GM12892 (cell line): ENCODE measurements at regions not wholly inside any gene's neighbourhood (a gene's known extent, or its start where the extent isn't known, plus 50 kb on each side); places are given as distances from the start of the nearest gene placed in this dataset.

Experiments
- POLR2A ChIP-seq: IDR thresholded peaks from 2 replicates; pipeline ENCODE4 v1.6.1; 2011; ENCODE audit warnings: low read depth, low read length, control low read depth
- TAF1 ChIP-seq: IDR thresholded peaks from 2 replicates; pipeline ENCODE4 v1.6.1; 2011; ENCODE audit warnings: low read depth, mild to moderate bottlenecking, control low read depth, low read length, borderline replicate concordance

DNA sequence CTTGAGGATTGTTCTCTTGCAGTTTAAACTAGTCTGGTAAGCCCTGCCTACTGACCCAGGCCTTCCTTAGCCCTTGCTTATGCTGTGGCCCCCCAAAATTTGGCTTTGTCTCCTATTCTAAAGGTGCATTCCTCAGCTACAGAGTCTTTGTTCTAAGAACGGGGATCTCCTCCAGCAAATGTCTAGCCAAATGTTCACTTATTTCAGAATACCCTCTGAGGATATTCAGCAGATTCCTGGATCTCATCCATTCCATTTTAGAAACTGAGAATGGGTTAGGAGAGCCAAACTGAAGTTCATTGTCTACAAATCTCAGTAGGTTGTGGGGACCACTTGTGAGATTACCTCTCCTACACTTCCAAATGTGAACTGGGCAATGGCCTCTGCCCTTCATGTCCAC, 164.2 kb upstream of the ARG1 start:
- TF ChIP-seq POLR2A, result no peak
- no peak for TF ChIP-seq TAF1
